ENCODE measurements at regions not wholly inside any gene's neighbourhood (a gene's known extent, or its start where the extent isn't known, plus 50 kb on each side); places are given as distances from the start of the nearest gene placed in this dataset.

- TF ChIP-seq SP2 (IDR thresholded peaks at IDR 0.05; ENCODE audit: low read length) (no peak), YY1 (IDR thresholded peaks at IDR 0.05; ENCODE audit: low read depth, low read length) (no peak), USF2 (IDR thresholded peaks at IDR 0.05; ENCODE audit: low read length) (no peak), POU5F1 (IDR thresholded peaks at IDR 0.05; ENCODE audit: low read depth, low read length) (no peak), ATF3 (IDR thresholded peaks at IDR 0.05; ENCODE audit: insufficient read depth, low read depth, low read length) (no peak), HDAC2 (IDR thresholded peaks at IDR 0.05; ENCODE audit: borderline replicate concordance in 1 of 2, low read depth in 2 of 2, low read length in 2 of 2) (no peak), CBX8 (IDR thresholded peaks at IDR 0.05; ENCODE audit: borderline replicate concordance, low read depth, low read length) (no peak), PHF8 (conservative IDR thresholded peaks at IDR 0.05; ENCODE audit: low read depth, low read length) (no peak), JUND (IDR thresholded peaks at IDR 0.05; ENCODE audit: low read length) (no peak), EP300 (IDR thresholded peaks at IDR 0.05; ENCODE audit: borderline replicate concordance in 1 of 2, low read depth in 2 of 2, low read length in 2 of 2) (no peak), CREB1 (IDR thresholded peaks at IDR 0.05) (no peak), E2F6 (IDR thresholded peaks at IDR 0.05) (no peak), CHD1 (IDR thresholded peaks at IDR 0.05; ENCODE audit: low read depth, low read length) (no peak), RAD21 (IDR thresholded peaks at IDR 0.05 in 1 of 2, conservative IDR thresholded peaks at IDR 0.05 in 1 of 2; ENCODE audit: low read depth in 2 of 2, low read length in 2 of 2) (no peak), ATF2 (IDR thresholded peaks at IDR 0.05; ENCODE audit: low read length) (no peak), SP4 (IDR thresholded peaks at IDR 0.05; ENCODE audit: low read length) (no peak), GTF2F1 (IDR thresholded peaks at IDR 0.05; ENCODE audit: borderline replicate concordance, low read depth, low read length) (no peak)
Measured at GRCh38 chr2:61758159-61758558, 95.7 kb downstream of the FAM161A start (continued).

All from H1 (cell line).